GM20000 (cell line): ENCODE measurements at regions not wholly inside any gene's neighbourhood (a gene's known extent, or its start where the extent isn't known, plus 50 kb on each side); places are given as distances from the start of the nearest gene placed in this dataset.

Source experiments
- DNase-seq: peaks from one replicate; pipeline ENCODE4 v3.0.0; 2012; ENCODE audit warnings: low spot score
- TF ChIP-seq, protein P1 (sequence below): IDR thresholded peaks from 2 replicates; pipeline ENCODE4 v1.5.1; 2012; ENCODE audit warnings: mild to moderate bottlenecking, control low read depth; ENCODE audit errors: extremely low read depth, missing control alignments

- TF ChIP-seq, protein P1, sequence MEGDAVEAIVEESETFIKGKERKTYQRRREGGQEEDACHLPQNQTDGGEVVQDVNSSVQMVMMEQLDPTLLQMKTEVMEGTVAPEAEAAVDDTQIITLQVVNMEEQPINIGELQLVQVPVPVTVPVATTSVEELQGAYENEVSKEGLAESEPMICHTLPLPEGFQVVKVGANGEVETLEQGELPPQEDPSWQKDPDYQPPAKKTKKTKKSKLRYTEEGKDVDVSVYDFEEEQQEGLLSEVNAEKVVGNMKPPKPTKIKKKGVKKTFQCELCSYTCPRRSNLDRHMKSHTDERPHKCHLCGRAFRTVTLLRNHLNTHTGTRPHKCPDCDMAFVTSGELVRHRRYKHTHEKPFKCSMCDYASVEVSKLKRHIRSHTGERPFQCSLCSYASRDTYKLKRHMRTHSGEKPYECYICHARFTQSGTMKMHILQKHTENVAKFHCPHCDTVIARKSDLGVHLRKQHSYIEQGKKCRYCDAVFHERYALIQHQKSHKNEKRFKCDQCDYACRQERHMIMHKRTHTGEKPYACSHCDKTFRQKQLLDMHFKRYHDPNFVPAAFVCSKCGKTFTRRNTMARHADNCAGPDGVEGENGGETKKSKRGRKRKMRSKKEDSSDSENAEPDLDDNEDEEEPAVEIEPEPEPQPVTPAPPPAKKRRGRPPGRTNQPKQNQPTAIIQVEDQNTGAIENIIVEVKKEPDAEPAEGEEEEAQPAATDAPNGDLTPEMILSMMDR, result no peak
- no peak for DNase-seq
These were observed 56.2 kb upstream of the TNPO1 start for GRCh38 chr5:72760259-72760658.

GRCh38 chr5:72752909-72753308 is 63.6 kb upstream of the TNPO1 start:
- TF ChIP-seq, protein P1, result no peak
- DNase-seq, result no peak

GRCh38 chr5:72749362-72749997 is 67.0 kb upstream of the TNPO1 start:
- TF ChIP-seq, protein P1, result no peak

GRCh38 chr5:72747826-72748225 is 68.6 kb upstream of the TNPO1 start:
- DNase-seq, result no peak
- TF ChIP-seq, protein P1, result no peak

More at GRCh38 chr5:72749362-72749997, 67.0 kb upstream of the TNPO1 start:
- no peak for DNase-seq

DNA sequence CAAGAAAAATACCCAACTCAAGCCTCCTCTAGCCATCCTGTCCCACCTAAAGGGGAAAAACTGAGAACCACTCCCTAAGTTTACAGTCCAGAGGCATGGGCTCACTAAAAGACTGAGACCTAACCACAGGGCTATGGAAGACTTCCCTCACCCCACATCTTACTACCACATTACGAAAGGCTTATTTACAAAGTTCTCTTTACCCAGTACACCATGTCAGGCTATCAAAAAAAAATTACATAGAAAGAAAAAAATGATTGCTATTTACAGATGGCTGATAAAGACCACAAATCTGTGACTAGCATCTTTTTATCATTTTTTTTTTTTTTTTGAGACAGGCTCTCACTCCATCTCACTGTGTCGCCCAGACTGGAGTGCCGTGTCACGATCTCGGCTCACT is 69.7 kb upstream of the TNPO1 start:
- DNase-seq, result no peak
- TF ChIP-seq, protein P1, result no peak

- DNase-seq, result no peak
- TF ChIP-seq, protein P1, result no peak
These were observed 72.3 kb upstream of the TNPO1 start for GRCh38 chr5:72744136-72744535.

DNA sequence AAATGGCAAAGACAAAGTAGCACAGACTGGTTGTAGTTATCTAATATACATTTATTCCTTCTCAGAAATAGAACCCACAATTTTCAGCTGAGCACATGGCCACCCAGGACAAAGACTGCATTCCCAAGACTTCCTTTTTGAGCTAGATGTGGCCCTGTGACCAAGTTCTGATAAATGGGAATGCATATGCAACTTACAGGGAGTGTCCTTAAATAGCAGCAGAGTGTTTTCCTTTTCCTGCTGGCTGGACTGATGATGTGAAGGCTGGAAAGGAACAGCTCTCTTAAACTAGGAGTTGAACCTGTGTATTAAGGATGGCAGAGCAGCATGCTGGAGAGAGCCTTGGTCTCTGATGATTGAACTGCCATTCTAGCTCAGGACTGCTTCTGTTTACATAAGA is 74.7 kb upstream of the TNPO1 start:
- TF ChIP-seq, protein P1, result no peak
- DNase-seq, result no peak
